Effector memory CD4-positive, alpha-beta T cell (primary cell): ENCODE measurements at regions not wholly inside any gene's neighbourhood (a gene's known extent, or its start where the extent isn't known, plus 50 kb on each side); places are given as distances from the start of the nearest gene placed in this dataset.

ENCODE experiments used
- DNase-seq, 3 donors: peaks; one replicate each; pipeline ENCODE4 v3.0.0-alpha.2; 2020
- H3K27ac ChIP-seq: 2 replicates; pipeline ENCODE4 v1.7.0; 2013; ENCODE audit warnings: mild to moderate bottlenecking, low read length, moderate library complexity; ENCODE audit not compliant: insufficient read depth, poor library complexity, severe bottlenecking
- H3K27me3 ChIP-seq: replicated peaks from 2 replicates; pipeline ENCODE4 v1.7.0; 2013; ENCODE audit warnings: mild to moderate bottlenecking, low read length; ENCODE audit not compliant: insufficient read depth, control insufficient read depth, poor library complexity, severe bottlenecking
- H3K36me3 ChIP-seq: 2 replicates; pipeline ENCODE4 v1.7.0; 2013; ENCODE audit warnings: mild to moderate bottlenecking, low read length, moderate library complexity; ENCODE audit not compliant: control insufficient read depth, insufficient read depth
- H3K4me1 ChIP-seq: 2 replicates; pipeline ENCODE4 v1.7.0; 2013; ENCODE audit warnings: low read length, mild to moderate bottlenecking; ENCODE audit not compliant: control insufficient read depth, insufficient read depth, poor library complexity, severe bottlenecking
- H3K4me3 ChIP-seq: 2 replicates; pipeline ENCODE4 v1.7.0; 2013; ENCODE audit warnings: low read length, low read depth, mild to moderate bottlenecking; ENCODE audit not compliant: insufficient read depth, poor library complexity, severe bottlenecking
- H3K9me3 ChIP-seq: 2 replicates; pipeline ENCODE4 v1.7.0; 2013; ENCODE audit warnings: mild to moderate bottlenecking, low read length, moderate library complexity; ENCODE audit not compliant: control insufficient read depth

DNA sequence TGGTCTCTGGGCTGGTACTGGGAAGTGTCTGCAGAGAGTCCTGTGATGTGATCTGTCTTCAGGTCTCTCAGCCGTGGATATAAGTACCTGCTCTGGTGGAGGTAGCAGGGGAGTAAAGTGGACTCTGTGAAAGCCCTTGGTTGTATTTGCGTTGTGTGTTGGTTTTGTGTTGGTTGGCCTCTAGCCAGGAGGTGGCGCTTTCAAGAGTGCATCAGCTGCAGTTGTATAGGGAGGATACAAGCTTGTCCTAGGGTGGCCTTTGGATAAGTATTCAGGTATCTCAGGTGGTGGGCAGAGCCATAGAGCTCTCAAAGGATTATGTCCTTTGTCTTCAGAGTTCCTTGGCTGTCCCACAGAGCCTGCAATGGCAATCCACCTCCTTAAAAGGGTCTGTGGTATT, 111.6 kb downstream of the MAGEB17 start:
- no peak overlapping the region for H3K27ac ChIP-seq
- H3K4me1 ChIP-seq = no peaks in the 10 kb centered on the region
- no peak overlapping the region for H3K4me3 ChIP-seq
- no peaks in the 10 kb centered on the region for H3K27me3 ChIP-seq
- H3K9me3 ChIP-seq = no peaks in the 10 kb centered on the region
- H3K36me3 ChIP-seq = no peaks in the 10 kb centered on the region
- no peak for DNase-seq

DNA sequence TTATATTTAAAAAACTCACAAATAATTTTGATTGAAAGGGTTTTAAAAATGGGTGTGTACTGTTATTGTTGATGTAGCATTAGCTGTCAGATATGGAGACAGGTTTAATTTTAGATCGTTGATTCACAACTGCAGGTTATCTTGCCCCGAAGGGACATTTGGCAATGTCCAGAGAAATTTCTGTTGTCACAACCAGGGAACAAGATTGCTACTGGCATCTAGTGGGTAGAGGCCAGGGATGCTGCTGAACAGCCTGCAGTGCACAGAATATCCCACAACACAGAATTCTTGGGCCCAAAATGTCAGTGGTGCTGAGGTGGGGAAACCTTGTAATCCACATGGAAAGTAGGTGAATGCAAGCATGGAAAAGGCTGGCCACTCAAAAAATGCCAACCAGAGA, 114.9 kb downstream of the MAGEB17 start:
- Histone ChIP-seq H3K9me3 (no peaks in the 10 kb centered on the region), H3K27me3 (no peaks in the 10 kb centered on the region), H3K27ac (no peak overlapping the region), H3K36me3 (no peaks in the 10 kb centered on the region), H3K4me3 (no peak overlapping the region), H3K4me1 (no peaks in the 10 kb centered on the region)
- DNase-seq = no peak

DNA sequence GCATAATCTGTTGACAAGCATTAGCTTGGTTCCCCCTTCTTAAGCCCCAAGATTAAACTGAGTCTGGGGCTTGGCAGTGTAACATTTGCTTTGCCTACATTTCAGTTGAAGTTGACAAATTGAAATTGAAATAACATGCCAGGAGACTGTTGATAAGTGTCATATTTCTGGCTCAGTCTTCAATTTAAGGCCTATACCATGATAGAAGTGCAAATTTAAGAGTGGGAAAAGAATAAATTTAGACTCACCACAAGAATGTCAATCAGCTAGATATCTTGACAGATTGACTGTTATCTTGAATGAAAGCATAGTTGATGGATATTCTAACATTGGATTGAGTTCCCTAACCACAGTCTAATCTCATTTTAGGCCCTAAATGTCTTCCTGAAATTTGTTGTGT, 117.6 kb downstream of the MAGEB17 start:
- Histone ChIP-seq H3K27ac (no peak overlapping the region), H3K9me3 (no peaks in the 10 kb centered on the region), H3K27me3 (no peaks in the 10 kb centered on the region), H3K36me3 (no peaks in the 10 kb centered on the region), H3K4me1 (no peaks in the 10 kb centered on the region), H3K4me3 (no peak overlapping the region)
- DNase-seq = no peak

DNA sequence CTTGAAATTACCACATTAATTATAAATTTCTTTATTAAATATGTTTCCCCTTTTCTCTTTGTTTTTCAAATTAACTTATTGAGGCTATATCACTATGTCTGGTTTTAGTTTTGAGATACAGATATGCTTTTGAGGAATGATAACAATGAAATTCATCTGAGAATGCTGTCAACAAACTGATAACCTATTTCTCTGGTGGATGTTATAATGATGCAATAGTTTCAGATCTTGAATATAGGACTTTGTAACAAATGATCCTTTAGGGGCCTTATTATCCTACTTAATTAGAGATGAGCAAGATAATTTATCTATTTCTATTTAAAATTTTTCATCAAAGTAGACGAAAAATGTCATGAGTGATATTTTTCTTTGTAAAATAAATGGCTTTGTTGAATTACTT, 123.7 kb downstream of the MAGEB17 start:
- Histone ChIP-seq H3K4me1 (no peaks in the 10 kb centered on the region), H3K36me3 (no peaks in the 10 kb centered on the region), H3K4me3 (no peak overlapping the region), H3K27ac (no peak overlapping the region), H3K27me3 (no peaks in the 10 kb centered on the region), H3K9me3 (no peaks in the 10 kb centered on the region)
- DNase-seq = no peak

DNA sequence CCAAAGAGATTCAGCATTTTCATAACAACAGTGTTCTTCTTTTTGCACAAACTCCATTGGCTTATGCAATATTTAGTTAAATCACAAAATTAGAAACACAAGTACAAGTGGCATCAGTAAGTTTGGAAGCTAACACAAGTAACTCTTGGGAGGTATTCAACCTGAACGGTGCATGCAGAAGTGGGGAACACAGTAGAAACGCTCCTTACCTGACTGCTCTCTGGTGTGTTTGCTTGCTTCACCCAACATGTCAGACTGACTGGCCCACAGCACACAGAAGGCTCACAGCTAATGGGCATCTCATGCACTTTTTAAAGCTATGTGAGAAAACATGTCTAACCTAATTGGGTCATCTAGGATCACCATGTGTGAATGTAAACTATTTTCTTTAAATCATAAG, 133.6 kb downstream of the MAGEB17 start:
- Histone ChIP-seq H3K27me3 (no peaks in the 10 kb centered on the region), H3K4me3 (no peak overlapping the region), H3K9me3 (no peaks in the 10 kb centered on the region), H3K36me3 (no peaks in the 10 kb centered on the region), H3K4me1 (no peaks in the 10 kb centered on the region), H3K27ac (no peak overlapping the region)
- DNase-seq = no peak

DNA sequence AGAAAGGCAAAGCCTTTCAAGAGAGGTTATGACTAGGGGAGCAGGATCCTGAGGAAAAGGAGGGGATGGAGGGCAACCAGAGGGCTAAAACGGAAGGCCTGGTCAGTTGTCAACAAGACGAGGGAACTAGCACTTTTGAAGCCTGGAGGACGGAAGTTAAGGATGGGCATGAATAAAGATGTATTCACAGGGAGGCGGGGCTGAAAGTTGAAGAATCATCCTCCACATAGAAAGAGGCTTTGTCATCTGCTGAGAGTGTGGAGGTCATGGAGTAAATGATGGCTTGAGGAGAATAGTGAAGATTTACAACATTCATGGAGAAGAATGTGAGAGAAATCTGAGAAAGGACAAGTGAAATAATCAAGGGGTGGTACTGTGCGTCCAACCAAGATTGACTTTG, 137.5 kb downstream of the MAGEB17 start:
- H3K4me3 ChIP-seq = no peak overlapping the region
- H3K27me3 ChIP-seq = no peaks in the 10 kb centered on the region
- no peak overlapping the region for H3K27ac ChIP-seq
- DNase-seq = no peak
- no peaks in the 10 kb centered on the region for H3K4me1 ChIP-seq
- no peaks in the 10 kb centered on the region for H3K36me3 ChIP-seq
- no peaks in the 10 kb centered on the region for H3K9me3 ChIP-seq

DNA sequence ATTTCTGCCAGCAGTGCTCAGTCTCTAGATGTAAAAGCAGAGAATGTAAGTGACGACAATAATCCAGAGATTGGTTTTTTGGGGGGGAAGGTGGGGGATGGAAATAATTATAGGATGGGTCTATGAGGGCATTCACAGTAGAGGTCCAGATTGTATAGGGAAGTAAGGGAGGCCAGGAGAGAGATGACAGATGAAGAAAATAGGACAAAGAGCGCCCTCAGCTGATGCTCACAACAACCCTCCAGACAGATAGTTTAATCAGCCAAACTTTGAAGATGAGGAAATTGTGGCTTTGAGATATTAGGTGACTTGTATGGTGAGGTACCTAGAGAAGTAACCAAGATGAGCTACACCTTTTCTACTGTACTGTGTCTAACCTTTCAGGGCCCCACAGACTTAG, 137.9 kb downstream of the MAGEB17 start:
- Histone ChIP-seq H3K27ac (no peak overlapping the region), H3K36me3 (no peaks in the 10 kb centered on the region), H3K4me1 (no peaks in the 10 kb centered on the region), H3K4me3 (no peak overlapping the region), H3K27me3 (no peaks in the 10 kb centered on the region), H3K9me3 (no peaks in the 10 kb centered on the region)
- no peak for DNase-seq

DNA sequence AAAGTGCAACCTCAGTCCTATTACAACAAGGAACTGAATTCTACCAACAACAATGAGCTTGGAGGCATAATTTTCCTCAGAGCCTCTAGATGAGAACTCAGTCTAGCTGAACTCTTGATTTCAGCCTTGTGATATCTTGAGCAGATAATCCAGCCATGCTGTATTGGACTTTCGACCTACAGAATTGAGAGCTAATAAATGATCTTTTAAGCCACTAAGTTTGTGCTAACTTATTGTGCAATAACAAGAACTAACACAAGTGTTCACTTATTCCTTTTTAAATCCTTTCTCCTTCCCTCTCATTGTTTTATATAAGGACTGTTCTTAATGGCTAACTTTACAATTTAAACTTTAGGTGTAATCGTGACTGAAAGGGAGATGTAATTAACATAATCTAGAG, 140.7 kb downstream of the MAGEB17 start:
- H3K4me3 ChIP-seq = no peak overlapping the region
- no peaks in the 10 kb centered on the region for H3K36me3 ChIP-seq
- H3K9me3 ChIP-seq = no peaks in the 10 kb centered on the region
- no peak overlapping the region for H3K27ac ChIP-seq
- no peaks in the 10 kb centered on the region for H3K4me1 ChIP-seq
- no peak for DNase-seq
- H3K27me3 ChIP-seq = no peaks in the 10 kb centered on the region

DNA sequence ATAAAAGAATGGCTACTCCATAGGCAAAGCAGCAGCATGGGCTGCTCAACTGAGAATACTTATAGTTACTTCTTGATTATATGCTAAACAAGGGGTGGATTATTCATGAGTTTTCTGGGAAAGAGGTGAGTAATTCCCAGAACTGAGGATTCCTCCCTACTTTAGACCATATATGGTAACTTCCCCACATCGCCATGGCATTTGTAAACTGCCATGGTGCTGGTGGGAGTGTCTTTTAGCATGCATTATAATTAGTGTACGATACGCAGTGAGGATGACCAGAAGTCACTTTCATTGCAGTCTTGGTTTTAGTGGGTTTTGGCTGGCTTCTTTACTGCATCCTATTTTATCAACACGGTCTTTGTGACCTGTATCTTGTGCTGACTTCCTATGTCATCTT, 141.5 kb downstream of the MAGEB17 start:
- no peaks in the 10 kb centered on the region for H3K36me3 ChIP-seq
- no peaks in the 10 kb centered on the region for H3K9me3 ChIP-seq
- no peak for DNase-seq
- H3K4me3 ChIP-seq = no peak overlapping the region
- no peaks in the 10 kb centered on the region for H3K4me1 ChIP-seq
- no peaks in the 10 kb centered on the region for H3K27me3 ChIP-seq
- no peak overlapping the region for H3K27ac ChIP-seq

DNA sequence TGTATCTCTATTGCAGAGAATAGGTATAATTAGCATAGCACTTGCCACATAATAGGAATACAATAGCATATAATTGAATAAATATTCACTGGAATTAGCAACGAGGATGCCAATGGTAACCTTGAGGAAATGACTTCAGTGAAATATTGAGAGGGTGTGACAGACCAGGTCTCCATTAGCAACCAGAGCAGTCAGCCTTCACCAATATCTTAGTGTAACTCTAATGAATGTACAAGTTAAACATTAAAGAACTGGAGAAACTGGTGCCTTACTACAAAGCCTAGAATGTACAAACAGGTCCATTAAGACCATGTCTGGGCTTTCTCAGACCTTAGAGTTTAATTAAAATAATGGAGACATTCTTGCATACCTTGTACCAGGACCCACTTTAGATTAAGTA, 143.0 kb downstream of the MAGEB17 start:
- H3K9me3 ChIP-seq = no peaks in the 10 kb centered on the region
- no peaks in the 10 kb centered on the region for H3K4me1 ChIP-seq
- H3K36me3 ChIP-seq = no peaks in the 10 kb centered on the region
- H3K27ac ChIP-seq = no peak overlapping the region
- H3K27me3 ChIP-seq = no peaks in the 10 kb centered on the region
- no peak for DNase-seq
- no peak overlapping the region for H3K4me3 ChIP-seq

DNA sequence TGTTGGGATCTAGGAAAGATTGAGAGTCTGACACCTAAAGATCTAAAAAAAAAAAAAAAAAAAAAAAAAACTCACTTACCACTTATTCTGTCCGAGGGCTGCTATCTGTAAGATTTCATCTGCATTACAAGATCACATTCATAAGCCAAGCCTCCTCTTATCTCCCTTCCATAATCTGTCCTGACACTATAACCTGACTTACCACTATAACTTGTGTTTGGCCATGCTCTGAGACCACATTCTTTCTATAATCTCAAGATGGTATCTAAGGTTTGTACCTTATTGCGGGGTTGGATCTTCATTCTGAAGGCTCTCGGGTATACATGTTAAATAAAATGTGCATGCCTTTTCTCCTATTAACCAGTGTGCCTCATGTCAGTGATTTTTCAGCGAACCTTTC, 144.4 kb downstream of the MAGEB17 start:
- no peak overlapping the region for H3K27ac ChIP-seq
- no peaks in the 10 kb centered on the region for H3K9me3 ChIP-seq
- H3K27me3 ChIP-seq = no peaks in the 10 kb centered on the region
- H3K4me3 ChIP-seq = no peak overlapping the region
- no peak for DNase-seq
- H3K4me1 ChIP-seq = no peaks in the 10 kb centered on the region
- H3K36me3 ChIP-seq = no peaks in the 10 kb centered on the region
